ENCODE measurements at regions not wholly inside any gene's neighbourhood (a gene's known extent, or its start where the extent isn't known, plus 50 kb on each side); places are given as distances from the start of the nearest gene placed in this dataset.

GRCh38 chr12:87082756-87083155 is 826.6 kb upstream of the MGAT4C start:
- dilution Hi-C loops (cut with MboI; ENCODE audit: extremely low pct_ligation_motif_present, low sequenced_read_pairs): no loop called here
- no peaks in the 10 kb centered on the region for H3K9me3 ChIP-seq (ENCODE audit: control insufficient read depth, low read depth, low read length)
- H3K27ac ChIP-seq (ENCODE audit: control insufficient read depth, insufficient read depth, low read length): no peak overlapping the region
- no peaks in the 10 kb centered on the region for H3K79me2 ChIP-seq (ENCODE audit: control insufficient read depth, insufficient read depth, low read length)
- H3K4me3 ChIP-seq (ENCODE audit: control insufficient read depth in 2 of 3, extremely low read depth in 1 of 3, insufficient read depth in 2 of 3, low read depth in 1 of 3, low read length in 3 of 3): no peak overlapping the region
- H2AFZ ChIP-seq (ENCODE audit: control insufficient read depth, low read length): no peak overlapping the region
- no peaks in the 10 kb centered on the region for H3K4me1 ChIP-seq (ENCODE audit: control insufficient read depth, extremely low read depth, insufficient read depth, low read length)
- no peak overlapping the region for H3K4me2 ChIP-seq (ENCODE audit: control insufficient read depth, extremely low read depth, insufficient read depth, low read depth, low read length)
- no peaks in the 10 kb centered on the region for H3K9me1 ChIP-seq (ENCODE audit: control insufficient read depth, extremely low read depth, insufficient read depth, low read length)
- FAIRE-seq (no peak), DNase-seq (ENCODE audit: low read depth, low spot score) (no peak)
- TF ChIP-seq EZH2 (IDR thresholded peaks at IDR 0.05; ENCODE audit: low read length): no peak
- no peak for TF ChIP-seq CTCF (optimal IDR thresholded peaks at IDR 0.05 in 1 of 3, IDR thresholded peaks at IDR 0.05 in 1 of 3, conservative IDR thresholded peaks at IDR 0.05 in 1 of 3; ENCODE audit: extremely low read depth in 1 of 3, insufficient read depth in 2 of 3, low read length in 3 of 3)
- no peak overlapping the region for H3K9ac ChIP-seq (ENCODE audit: control insufficient read depth, extremely low read depth, insufficient read depth, low read length)
- no peaks in the 10 kb centered on the region for H3K36me3 ChIP-seq (ENCODE audit: control insufficient read depth in 2 of 2, extremely low read depth in 1 of 2, insufficient read depth in 2 of 2, low read length in 2 of 2)
- H4K20me1 ChIP-seq (ENCODE audit: control insufficient read depth, extremely low read depth, insufficient read depth, low read length): no peaks in the 10 kb centered on the region
- H3K27me3 ChIP-seq (ENCODE audit: control insufficient read depth, extremely low read depth, insufficient read depth, low read length): no peaks in the 10 kb centered on the region

GRCh38 chr12:87074781-87075180 is 818.6 kb upstream of the MGAT4C start:
- dilution Hi-C loops (cut with MboI; ENCODE audit: extremely low pct_ligation_motif_present, low sequenced_read_pairs): no loop called here
- Histone ChIP-seq H4K20me1 (ENCODE audit: control insufficient read depth, extremely low read depth, insufficient read depth, low read length) (no peaks in the 10 kb centered on the region), H3K9me3 (ENCODE audit: control insufficient read depth, low read depth, low read length) (no peaks in the 10 kb centered on the region), H3K9ac (ENCODE audit: control insufficient read depth, extremely low read depth, insufficient read depth, low read length) (no peak overlapping the region), H3K4me1 (ENCODE audit: control insufficient read depth, extremely low read depth, insufficient read depth, low read length) (no peaks in the 10 kb centered on the region), H3K4me3 (ENCODE audit: control insufficient read depth in 2 of 3, extremely low read depth in 1 of 3, insufficient read depth in 2 of 3, low read depth in 1 of 3, low read length in 3 of 3) (no peak overlapping the region), H3K27ac (ENCODE audit: control insufficient read depth, insufficient read depth, low read length) (no peak overlapping the region), H3K79me2 (ENCODE audit: control insufficient read depth, insufficient read depth, low read length) (no peaks in the 10 kb centered on the region), H2AFZ (ENCODE audit: control insufficient read depth, low read length) (no peak overlapping the region), H3K36me3 (ENCODE audit: control insufficient read depth in 2 of 2, extremely low read depth in 1 of 2, insufficient read depth in 2 of 2, low read length in 2 of 2) (no peaks in the 10 kb centered on the region), H3K9me1 (ENCODE audit: control insufficient read depth, extremely low read depth, insufficient read depth, low read length) (no peaks in the 10 kb centered on the region), H3K27me3 (ENCODE audit: control insufficient read depth, extremely low read depth, insufficient read depth, low read length) (no peaks in the 10 kb centered on the region), H3K4me2 (ENCODE audit: control insufficient read depth, extremely low read depth, insufficient read depth, low read depth, low read length) (no peak overlapping the region)
- FAIRE-seq (no peak), DNase-seq (ENCODE audit: low read depth, low spot score) (no peak)
- no peak for TF ChIP-seq EZH2 (IDR thresholded peaks at IDR 0.05; ENCODE audit: low read length)
- TF ChIP-seq CTCF (optimal IDR thresholded peaks at IDR 0.05 in 1 of 3, IDR thresholded peaks at IDR 0.05 in 1 of 3, conservative IDR thresholded peaks at IDR 0.05 in 1 of 3; ENCODE audit: extremely low read depth in 1 of 3, insufficient read depth in 2 of 3, low read length in 3 of 3): no peak

Data from keratinocyte (primary cell).